VCaP (cell line): ENCODE measurements at regions not wholly inside any gene's neighbourhood (a gene's known extent, or its start where the extent isn't known, plus 50 kb on each side); places are given as distances from the start of the nearest gene placed in this dataset.

ENCODE experiments used
- H3K27ac ChIP-seq: fragments of 450-650 bp; 2 replicates; pipeline ENCODE4 v1.5.1; 2017
- TF ChIP-seq, protein P1 (sequence below): fragments of 450-650 bp; conservative IDR thresholded peaks from 2 replicates; pipeline ENCODE4 v1.5.1; 2017; ENCODE audit warnings: mild to moderate bottlenecking, moderate library complexity

DNA sequence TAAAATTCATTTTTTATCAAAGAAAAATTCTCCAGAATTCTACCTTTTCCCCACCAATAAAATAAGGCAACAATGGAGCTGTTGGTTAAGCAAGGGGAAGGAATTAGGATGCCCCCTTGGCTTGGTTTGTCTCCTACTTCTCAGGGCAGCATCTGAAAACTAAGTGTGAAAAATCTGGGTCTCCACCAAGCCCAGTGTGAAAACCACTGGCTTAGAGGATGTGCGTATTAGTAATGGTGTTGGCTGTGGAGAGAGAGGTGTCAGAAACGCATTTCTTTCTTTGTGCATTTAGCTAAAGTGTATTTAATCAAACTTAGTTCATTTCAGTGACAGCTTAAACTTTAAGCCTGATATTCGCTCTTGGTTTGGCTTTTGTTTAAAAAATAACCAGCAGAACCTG, 662.7 kb downstream of the MCTP2 start:
- TF ChIP-seq, protein P1, sequence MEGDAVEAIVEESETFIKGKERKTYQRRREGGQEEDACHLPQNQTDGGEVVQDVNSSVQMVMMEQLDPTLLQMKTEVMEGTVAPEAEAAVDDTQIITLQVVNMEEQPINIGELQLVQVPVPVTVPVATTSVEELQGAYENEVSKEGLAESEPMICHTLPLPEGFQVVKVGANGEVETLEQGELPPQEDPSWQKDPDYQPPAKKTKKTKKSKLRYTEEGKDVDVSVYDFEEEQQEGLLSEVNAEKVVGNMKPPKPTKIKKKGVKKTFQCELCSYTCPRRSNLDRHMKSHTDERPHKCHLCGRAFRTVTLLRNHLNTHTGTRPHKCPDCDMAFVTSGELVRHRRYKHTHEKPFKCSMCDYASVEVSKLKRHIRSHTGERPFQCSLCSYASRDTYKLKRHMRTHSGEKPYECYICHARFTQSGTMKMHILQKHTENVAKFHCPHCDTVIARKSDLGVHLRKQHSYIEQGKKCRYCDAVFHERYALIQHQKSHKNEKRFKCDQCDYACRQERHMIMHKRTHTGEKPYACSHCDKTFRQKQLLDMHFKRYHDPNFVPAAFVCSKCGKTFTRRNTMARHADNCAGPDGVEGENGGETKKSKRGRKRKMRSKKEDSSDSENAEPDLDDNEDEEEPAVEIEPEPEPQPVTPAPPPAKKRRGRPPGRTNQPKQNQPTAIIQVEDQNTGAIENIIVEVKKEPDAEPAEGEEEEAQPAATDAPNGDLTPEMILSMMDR = no peak
- H3K27ac ChIP-seq = no peak overlapping the region

DNA sequence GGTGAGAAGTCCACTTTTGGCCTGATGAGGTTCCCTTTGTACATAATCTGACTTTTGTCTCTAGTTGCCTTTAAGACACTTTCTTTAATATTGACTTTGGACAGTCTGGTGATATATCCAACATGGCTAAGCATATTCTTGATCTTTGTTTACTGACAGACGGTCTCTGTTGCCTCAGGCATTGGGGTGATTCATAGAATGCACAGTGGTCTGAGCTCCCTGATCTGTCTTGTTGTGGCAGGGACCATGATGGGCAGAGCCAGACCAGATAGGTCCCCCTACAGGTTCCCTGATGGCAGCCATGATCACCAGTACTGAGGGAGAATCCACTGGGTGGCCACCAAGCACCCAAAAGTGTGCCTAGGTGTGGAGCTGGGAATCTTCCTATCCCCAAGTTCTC, 678.1 kb downstream of the MCTP2 start:
- TF ChIP-seq, protein P1 = no peak
- H3K27ac ChIP-seq = no peak overlapping the region

DNA sequence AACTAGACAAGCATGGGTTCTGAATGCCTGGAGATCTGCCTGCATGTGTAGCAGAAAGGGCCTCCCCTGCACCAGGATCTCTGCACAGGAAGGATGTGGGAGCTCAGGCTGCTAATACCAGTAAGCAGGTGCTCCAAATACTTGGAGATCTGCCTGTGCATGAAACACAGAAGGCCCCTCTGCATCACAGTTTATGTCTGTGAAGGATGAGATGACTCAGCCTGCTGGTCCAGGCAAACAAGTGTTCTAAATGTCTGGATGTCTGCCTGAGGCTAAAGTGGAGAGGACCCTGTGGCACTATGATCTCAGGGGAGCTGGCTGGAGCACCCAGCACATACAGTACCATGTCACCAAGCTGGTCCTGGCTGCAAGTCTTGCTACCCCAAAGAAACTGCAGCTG, 678.8 kb downstream of the MCTP2 start:
- no peak overlapping the region for H3K27ac ChIP-seq
- TF ChIP-seq, protein P1 = no peak

DNA sequence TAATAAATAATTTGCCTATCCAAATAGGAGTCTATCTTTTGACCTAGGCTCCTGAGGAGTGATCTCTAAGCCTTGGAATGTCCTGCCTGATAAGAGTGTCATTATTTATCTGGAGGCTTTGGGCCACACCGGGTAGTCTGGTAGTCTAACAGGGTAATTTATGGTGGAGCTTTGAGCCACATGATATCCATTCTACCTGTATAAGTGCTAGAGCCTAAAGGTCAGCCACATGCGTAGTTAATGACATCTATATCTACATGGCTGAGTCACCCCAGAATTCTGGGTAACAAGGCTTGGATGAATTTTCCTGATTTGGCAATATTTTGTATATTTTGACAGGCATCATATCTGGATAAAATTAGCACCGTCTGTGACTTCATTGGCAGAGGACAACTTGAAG, 681.4 kb downstream of the MCTP2 start:
- H3K27ac ChIP-seq = no peak overlapping the region
- TF ChIP-seq, protein P1 = no peak

DNA sequence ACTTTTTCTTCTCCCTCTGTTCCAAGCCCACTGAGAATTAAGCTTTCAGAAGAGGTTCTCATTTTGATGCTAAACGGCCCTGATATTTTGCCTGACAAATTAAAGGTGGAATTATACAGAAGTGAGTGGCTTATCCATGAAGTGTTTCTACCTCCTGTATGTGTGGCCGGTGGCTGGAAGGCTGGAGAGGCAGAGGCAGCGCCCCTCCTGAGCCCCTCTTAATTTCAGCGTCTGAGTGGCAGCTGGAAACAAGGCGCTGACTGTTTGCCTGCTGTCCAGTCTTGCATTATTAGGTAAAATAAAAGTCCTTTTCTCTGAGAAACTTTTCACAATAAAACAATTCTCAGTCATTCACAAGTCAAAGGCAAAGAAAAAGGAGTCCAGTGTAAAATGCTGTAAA, 685.7 kb downstream of the MCTP2 start:
- TF ChIP-seq, protein P1 = no peak
- no peak overlapping the region for H3K27ac ChIP-seq

DNA sequence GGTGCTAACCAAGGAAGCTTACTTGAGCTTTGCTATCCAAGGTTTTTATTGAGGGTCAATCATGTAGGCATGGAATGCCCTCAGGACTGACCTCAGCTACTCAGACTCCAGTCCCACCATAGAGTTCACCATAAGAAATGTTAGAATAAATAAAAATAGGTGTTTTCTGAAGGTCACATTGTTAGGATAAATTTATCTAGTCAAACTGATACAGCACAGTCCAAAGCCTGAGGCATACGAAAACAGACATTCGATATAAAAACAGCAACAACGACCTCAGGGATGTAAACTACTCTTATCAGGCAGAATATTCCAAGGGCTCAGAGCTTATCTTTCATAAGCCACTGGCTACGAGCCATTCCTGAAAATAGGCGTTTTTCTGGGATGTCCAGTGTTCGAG, 690.6 kb downstream of the MCTP2 start:
- TF ChIP-seq, protein P1 = no peak
- no peak overlapping the region for H3K27ac ChIP-seq

DNA sequence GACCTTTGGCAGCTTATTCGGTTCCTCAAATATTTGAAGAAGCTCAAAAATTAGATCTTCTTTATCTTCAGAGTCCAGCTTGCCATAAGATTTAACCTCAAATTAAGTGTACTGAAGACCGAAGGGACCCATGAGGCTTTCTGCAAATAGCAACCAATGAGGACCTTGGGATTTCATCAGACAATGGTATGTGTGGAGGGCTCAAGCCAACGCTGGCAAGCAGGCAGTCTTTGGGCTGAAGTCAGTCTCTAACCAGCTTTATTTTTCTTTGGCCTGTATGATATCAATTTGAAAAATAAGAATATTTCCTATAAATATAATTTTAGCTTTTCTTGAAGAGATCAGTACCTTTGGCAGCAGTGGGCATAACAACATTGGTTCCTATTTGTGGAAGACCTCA, 692.7 kb downstream of the MCTP2 start:
- TF ChIP-seq, protein P1 = no peak
- H3K27ac ChIP-seq = no peak overlapping the region
